GM18861 (cell line): ENCODE measurements at regions not wholly inside any gene's neighbourhood (a gene's known extent, or its start where the extent isn't known, plus 50 kb on each side); places are given as distances from the start of the nearest gene placed in this dataset.
"Not testable (repeated sequence)": the region's sequence is repeated elsewhere in the genome, so short reads cannot be mapped to it uniquely, and the experiment has no call there.

ENCODE experiments used
- ATAC-seq: cut with Tn5 transposase; IDR thresholded peaks from one replicate; pipeline ENCODE4 v1.9.1; 2021; ENCODE audit not compliant: unreplicated experiment

GRCh38 chr15:35210370-35210769 is 125.3 kb upstream of the NANOGP8 start:
- no peak for ATAC-seq

GRCh38 chr15:35209838-35210237 is 124.7 kb upstream of the NANOGP8 start:
- no peak for ATAC-seq

- ATAC-seq = no peak
Measured at GRCh38 chr15:35208353-35208752, 123.3 kb upstream of the NANOGP8 start.

GRCh38 chr15:35206060-35206675 is 121.1 kb upstream of the NANOGP8 start:
- no peak for ATAC-seq

GRCh38 chr15:35198197-35198596 is 113.1 kb upstream of the NANOGP8 start:
- ATAC-seq = no peak

- no peak for ATAC-seq
Measured at GRCh38 chr15:35197754-35198153, 112.7 kb upstream of the NANOGP8 start.

GRCh38 chr15:35197306-35197705 is 112.2 kb upstream of the NANOGP8 start:
- no peak for ATAC-seq

- ATAC-seq = no peak
Measured at GRCh38 chr15:35196273-35196672, 111.2 kb upstream of the NANOGP8 start.

GRCh38 chr15:35195649-35196048 is 110.6 kb upstream of the NANOGP8 start:
- ATAC-seq = no peak

GRCh38 chr15:35195031-35195430 is 109.9 kb upstream of the NANOGP8 start:
- ATAC-seq = no peak

GRCh38 chr15:35194296-35194695 is 109.2 kb upstream of the NANOGP8 start:
- no peak for ATAC-seq

GRCh38 chr15:35191783-35192182 is 106.7 kb upstream of the NANOGP8 start:
- ATAC-seq = no peak

- no peak for ATAC-seq
Measured at GRCh38 chr15:35186346-35186745, 101.3 kb upstream of the NANOGP8 start.

- no peak for ATAC-seq
Measured at GRCh38 chr15:35184646-35185045, 99.6 kb upstream of the NANOGP8 start.

- ATAC-seq = peak; percentile 83
Measured at GRCh38 chr15:35182841-35183479, 97.9 kb upstream of the NANOGP8 start.

GRCh38 chr15:35181538-35181937 is 96.4 kb upstream of the NANOGP8 start:
- ATAC-seq = peak; percentile 77

- no peak for ATAC-seq
Measured at GRCh38 chr15:35179739-35180138, 94.6 kb upstream of the NANOGP8 start.

- not testable (repeated sequence) for ATAC-seq
Measured at GRCh38 chr15:35178186-35178585, 93.1 kb upstream of the NANOGP8 start.

GRCh38 chr15:35174948-35175347 is 89.9 kb upstream of the NANOGP8 start:
- ATAC-seq = no peak

GRCh38 chr15:35173444-35174118 is 88.5 kb upstream of the NANOGP8 start:
- no peak for ATAC-seq

- ATAC-seq = no peak
Measured at GRCh38 chr15:35170207-35170606, 85.1 kb upstream of the NANOGP8 start.

GRCh38 chr15:35168464-35168863 is 83.4 kb upstream of the NANOGP8 start:
- ATAC-seq = no peak
